HG03175 (cell line): ENCODE measurements at regions not wholly inside any gene's neighbourhood (a gene's known extent, or its start where the extent isn't known, plus 50 kb on each side); places are given as distances from the start of the nearest gene placed in this dataset.
"Not testable (repeated sequence)": the region's sequence is repeated elsewhere in the genome, so short reads cannot be mapped to it uniquely, and the experiment has no call there.

Source experiments
- ATAC-seq: cut with Tn5 transposase; IDR thresholded peaks from one replicate; pipeline ENCODE4 v1.9.1; 2021; ENCODE audit warnings: mild to moderate bottlenecking, moderate library complexity; ENCODE audit not compliant: unreplicated experiment

- no peak for ATAC-seq
Observed at GRCh38 chr1:29783508-29784275, 547.4 kb downstream of the PTPRU start.

- ATAC-seq, result no peak
Observed at GRCh38 chr1:29782846-29783507, 546.7 kb downstream of the PTPRU start.

- no peak for ATAC-seq
Observed at GRCh38 chr1:29779146-29779545, 542.8 kb downstream of the PTPRU start.

- ATAC-seq, result no peak
Observed at GRCh38 chr1:29777522-29777921, 541.2 kb downstream of the PTPRU start.

GRCh38 chr1:29774355-29774754 lies 538.0 kb downstream of the PTPRU start:
- ATAC-seq, result no peak

GRCh38 chr1:29772584-29773100 lies 536.3 kb downstream of the PTPRU start:
- ATAC-seq, result no peak

GRCh38 chr1:29767769-29768425 lies 531.6 kb downstream of the PTPRU start:
- ATAC-seq, result no peak

GRCh38 chr1:29767088-29767685 lies 530.9 kb downstream of the PTPRU start:
- no peak for ATAC-seq

- no peak for ATAC-seq
Observed at GRCh38 chr1:29762635-29763034, 526.3 kb downstream of the PTPRU start.

- no peak for ATAC-seq
Observed at GRCh38 chr1:29761159-29761928, 525.0 kb downstream of the PTPRU start.

GRCh38 chr1:29760067-29760564 lies 523.8 kb downstream of the PTPRU start:
- ATAC-seq, result no peak

GRCh38 chr1:29758781-29759499 lies 522.6 kb downstream of the PTPRU start:
- no peak for ATAC-seq

GRCh38 chr1:29757866-29758780 lies 521.8 kb downstream of the PTPRU start:
- no peak for ATAC-seq

GRCh38 chr1:29756901-29757725 lies 520.8 kb downstream of the PTPRU start:
- ATAC-seq, result no peak

GRCh38 chr1:29756498-29756897 lies 520.2 kb downstream of the PTPRU start:
- ATAC-seq, result no peak

- no peak for ATAC-seq
Observed at GRCh38 chr1:29756085-29756484, 519.8 kb downstream of the PTPRU start.

- not testable (repeated sequence) for ATAC-seq
Observed at GRCh38 chr1:29755412-29756015, 519.2 kb downstream of the PTPRU start.
